HEK293 (cell line): ENCODE measurements at regions not wholly inside any gene's neighbourhood (a gene's known extent, or its start where the extent isn't known, plus 50 kb on each side); places are given as distances from the start of the nearest gene placed in this dataset.

Experiments used
- GLIS1 ChIP-seq: fragments of 450-650 bp; formaldehyde crosslinking; IDR thresholded peaks from 2 replicates; pipeline ENCODE4 v1.5.1; 2016; ENCODE audit warnings: missing biosample characterization, missing genetic modification characterization
- HOXA7 ChIP-seq: sonication (generic); formaldehyde crosslinking; IDR thresholded peaks from 2 replicates; pipeline ENCODE4 v1.8.1; 2022; ENCODE audit warnings: missing genetic modification reagents, borderline replicate concordance
- HOXD13 ChIP-seq: sonication (generic); formaldehyde crosslinking; IDR thresholded peaks from 2 replicates; pipeline ENCODE4 v1.8.0; 2022; ENCODE audit warnings: missing genetic modification reagents, borderline replicate concordance
- KLF16 ChIP-seq: fragments of 450-650 bp; formaldehyde crosslinking; IDR thresholded peaks from 2 replicates; pipeline ENCODE4 v1.5.1; 2017; ENCODE audit warnings: missing biosample characterization, missing genetic modification characterization
- KLF7 ChIP-seq: fragments of 450-650 bp; formaldehyde crosslinking; IDR thresholded peaks from 2 replicates; pipeline ENCODE4 v1.5.1; 2016; ENCODE audit warnings: missing biosample characterization, missing genetic modification characterization, borderline replicate concordance
- KLF8 ChIP-seq: fragments of 450-650 bp; formaldehyde crosslinking; IDR thresholded peaks from 2 replicates; pipeline ENCODE4 v1.5.1; 2016; ENCODE audit warnings: missing biosample characterization, missing genetic modification characterization
- SP3 ChIP-seq: fragments of 450-650 bp; formaldehyde crosslinking; IDR thresholded peaks from 2 replicates; pipeline ENCODE4 v1.5.1; 2016; ENCODE audit warnings: missing biosample characterization, missing genetic modification characterization
- SP7 ChIP-seq: fragments of 450-650 bp; formaldehyde crosslinking; IDR thresholded peaks from 2 replicates; pipeline ENCODE4 v1.5.1; 2016; ENCODE audit warnings: missing biosample characterization, missing genetic modification characterization
- TCF7L2 ChIP-seq: IDR thresholded peaks from 2 replicates; pipeline ENCODE4 v1.6.1; 2011; ENCODE audit warnings: low read depth, mild to moderate bottlenecking, inconsistent platforms, low read length, moderate library complexity, borderline replicate concordance
- ZBTB11 ChIP-seq: fragments of 450-650 bp; formaldehyde crosslinking; conservative IDR thresholded peaks from 2 replicates; pipeline ENCODE4 v1.5.1; 2016; ENCODE audit warnings: low read depth, missing biosample characterization, missing genetic modification characterization
- ZBTB21 ChIP-seq: fragments of 450-650 bp; formaldehyde crosslinking; IDR thresholded peaks from 2 replicates; pipeline ENCODE4 v1.5.1; 2017; ENCODE audit warnings: missing biosample characterization, missing genetic modification characterization
- ZBTB8A ChIP-seq: fragments of 450-650 bp; formaldehyde crosslinking; IDR thresholded peaks from 2 replicates; pipeline ENCODE4 v1.5.1; 2016; ENCODE audit warnings: missing biosample characterization, missing genetic modification characterization
- ZNF16 ChIP-seq: fragments of 450-650 bp; formaldehyde crosslinking; IDR thresholded peaks from 2 replicates; pipeline ENCODE4 v1.5.1; 2016; ENCODE audit warnings: low read depth, missing biosample characterization, missing genetic modification characterization
- ZNF221 ChIP-seq: fragments of 450-650 bp; formaldehyde crosslinking; IDR thresholded peaks from 2 replicates; pipeline ENCODE4 v1.5.1; 2017; ENCODE audit warnings: missing biosample characterization, missing genetic modification characterization, borderline replicate concordance
- ZNF239 ChIP-seq: fragments of 450-650 bp; formaldehyde crosslinking; IDR thresholded peaks from 2 replicates; pipeline ENCODE4 v1.5.1; 2016; ENCODE audit warnings: missing biosample characterization, missing genetic modification characterization
- ZNF302 ChIP-seq: fragments of 450-650 bp; formaldehyde crosslinking; IDR thresholded peaks from 2 replicates; pipeline ENCODE4 v1.5.1; 2016; ENCODE audit warnings: missing biosample characterization, missing genetic modification characterization, low read depth
- ZNF341 ChIP-seq: fragments of 450-650 bp; formaldehyde crosslinking; IDR thresholded peaks from 2 replicates; pipeline ENCODE4; 2016; ENCODE audit warnings: low read depth, missing biosample characterization, missing genetic modification characterization
- ZNF354C ChIP-seq: fragments of 450-650 bp; formaldehyde crosslinking; IDR thresholded peaks from 2 replicates; pipeline ENCODE4 v1.5.1; 2016; ENCODE audit warnings: missing biosample characterization, missing genetic modification characterization, low read depth, borderline replicate concordance
- ZNF362 ChIP-seq: fragments of 450-650 bp; formaldehyde crosslinking; IDR thresholded peaks from 2 replicates; pipeline ENCODE4 v1.5.1; 2016; ENCODE audit warnings: missing biosample characterization, missing genetic modification characterization
- ZNF391 ChIP-seq: fragments of 450-650 bp; formaldehyde crosslinking; IDR thresholded peaks from 2 replicates; pipeline ENCODE4 v1.5.1; 2016; ENCODE audit warnings: low read depth, missing biosample characterization, missing genetic modification characterization, borderline replicate concordance
- ZNF423 ChIP-seq: fragments of 450-650 bp; formaldehyde crosslinking; IDR thresholded peaks from 2 replicates; pipeline ENCODE4 v1.5.1; 2016; ENCODE audit warnings: missing biosample characterization, missing genetic modification characterization
- ZNF426 ChIP-seq: fragments of 450-650 bp; formaldehyde crosslinking; IDR thresholded peaks from 2 replicates; pipeline ENCODE4 v1.5.1; 2017; ENCODE audit warnings: missing biosample characterization, missing genetic modification characterization, mild to moderate bottlenecking, inconsistent platforms, moderate library complexity
- ZNF530 ChIP-seq: fragments of 450-650 bp; formaldehyde crosslinking; IDR thresholded peaks from 2 replicates; pipeline ENCODE4 v1.5.1; 2016; ENCODE audit warnings: low read depth, missing biosample characterization, missing genetic modification characterization
- ZNF560 ChIP-seq: fragments of 450-650 bp; formaldehyde crosslinking; IDR thresholded peaks from 2 replicates; pipeline ENCODE4 v1.5.1; 2017; ENCODE audit warnings: missing biosample characterization, missing genetic modification characterization, borderline replicate concordance
- ZNF623 ChIP-seq: fragments of 450-650 bp; formaldehyde crosslinking; IDR thresholded peaks from 2 replicates; pipeline ENCODE4 v1.5.1; 2016; ENCODE audit warnings: missing biosample characterization, missing genetic modification characterization
- ZNF777 ChIP-seq: fragments of 450-650 bp; formaldehyde crosslinking; IDR thresholded peaks from 2 replicates; pipeline ENCODE4 v1.5.1; 2017; ENCODE audit warnings: missing biosample characterization, missing genetic modification characterization, borderline replicate concordance
- ZSCAN5A ChIP-seq: fragments of 450-650 bp; formaldehyde crosslinking; IDR thresholded peaks from 2 replicates; pipeline ENCODE4 v1.5.1; 2016; ENCODE audit warnings: missing biosample characterization, missing genetic modification characterization

DNA sequence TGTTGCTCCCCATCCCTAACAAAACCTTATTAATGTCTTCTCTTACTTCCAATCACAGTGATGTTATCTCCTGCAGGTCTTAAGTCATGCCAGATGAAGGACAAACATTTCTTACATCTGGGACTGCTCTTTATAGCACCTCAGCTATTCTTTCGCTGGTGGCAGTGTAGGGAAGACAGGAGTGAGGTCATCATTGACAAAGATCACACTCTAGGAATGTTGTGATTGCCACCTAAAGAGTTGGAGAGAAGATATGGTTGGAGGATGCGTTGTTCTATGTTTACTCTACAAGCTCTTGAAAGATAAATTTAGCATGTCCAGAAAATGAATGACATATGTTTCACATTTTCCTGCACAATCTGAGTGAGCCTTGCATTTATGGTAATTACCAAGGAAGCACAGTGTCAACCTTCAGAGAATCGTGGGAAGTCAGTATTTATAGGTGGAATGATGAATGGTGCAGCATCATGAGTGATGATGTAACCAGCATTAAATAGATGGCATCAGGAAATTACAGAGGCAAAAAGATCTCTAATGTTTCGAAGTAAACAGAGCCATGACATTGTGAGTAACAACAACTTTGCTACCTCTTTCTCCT is 188.1 kb upstream of the STEAP1 start (continued):
- TF ChIP-seq ZNF239: no peak
- no peak for TF ChIP-seq ZNF530 (tag by site-specific recombination)
- no peak for TF ChIP-seq ZNF341 (tag by site-specific recombination)
- peak; percentile 25; the same call in 1 of the 2 replicates for TF ChIP-seq SP3 (tag by site-specific recombination)
- peak; percentile 57; the same call in 1 of the 2 replicates for TF ChIP-seq KLF8 (tag by site-specific recombination)
- no peak for TF ChIP-seq ZNF426
- TF ChIP-seq ZNF221 (tag by site-specific recombination): no peak
- no peak for TF ChIP-seq ZNF560 (tag by site-specific recombination)
- TF ChIP-seq ZNF354C (tag by site-specific recombination): no peak
- 0 out of 2 replicates have a peak, but pooled peaks have one; percentile 14 for TF ChIP-seq SP7 (tag by site-specific recombination)
- TF ChIP-seq ZNF423 (tag by site-specific recombination): no peak
- TF ChIP-seq ZNF777 (tag by site-specific recombination): no peak
- TF ChIP-seq ZBTB21 (tag by site-specific recombination): peak; percentile 28; the same call in 1 of the 2 replicates
- TF ChIP-seq TCF7L2: no peak
- TF ChIP-seq HOXD13: no peak
- TF ChIP-seq HOXA7 (CRISPR knock-in tag): no peak
- TF ChIP-seq ZNF302 (tag by site-specific recombination): no peak
- no peak for TF ChIP-seq ZBTB8A
- no peak for TF ChIP-seq KLF16 (tag by site-specific recombination)
- no peak for TF ChIP-seq ZNF623
- TF ChIP-seq KLF7 (tag by site-specific recombination): no peak
- TF ChIP-seq GLIS1 (tag by site-specific recombination): peak; percentile 89
- no peak for TF ChIP-seq ZNF391 (tag by site-specific recombination)
- TF ChIP-seq ZBTB11 (tag by site-specific recombination): no peak
- TF ChIP-seq ZSCAN5A (tag by site-specific recombination): no peak
- TF ChIP-seq ZNF16: no peak
- TF ChIP-seq ZNF362 (tag by site-specific recombination): no peak
- TF ChIP-seq, all 188 proteins: peak for 5
